IMR-90 (cell line): ENCODE measurements at regions not wholly inside any gene's neighbourhood (a gene's known extent, or its start where the extent isn't known, plus 50 kb on each side); places are given as distances from the start of the nearest gene placed in this dataset.

ENCODE experiments used
- ATAC-seq: fragments of 200-7000 bp; cut with Tn5 transposase; 2 replicates; pipeline ENCODE4 v1.9.1; 2020; ENCODE audit warnings: low read depth, mild to moderate bottlenecking, moderate library complexity
- BruUV-seq: library from RNA; stranded (reverse); fragments of 400-500 nt; replicated peaks from 2 replicates; lab custom pipeline; 2021; lab: Mats Ljungman, UMichigan
- CTCF ChIA-PET: fragments of 300-600 bp; formaldehyde crosslinking; extraction: SDS; loops from one replicate; lab custom pipeline; 2021; ENCODE audit warnings: antibody characterized with exemption; lab: Yijun Ruan, JAX
- POLR2A ChIA-PET: fragments of 300-600 bp; sonication (Branson Sonifier 250); formaldehyde crosslinking; loops from one replicate; lab custom pipeline; 2022; ENCODE audit warnings: antibody characterized with exemption; ENCODE audit not compliant: unreplicated experiment; lab: Charles Lee
- DNase-seq: peaks from one replicate; pipeline ENCODE4 v3.0.0; 2013
- H2AFZ ChIP-seq: replicated peaks from 2 replicates; pipeline ENCODE3; 2013; ENCODE audit warnings: low read length, mild to moderate bottlenecking; ENCODE audit not compliant: poor library complexity
- H2AK5ac ChIP-seq: 2 replicates; pipeline ENCODE4 v1.6.1; 2013; ENCODE audit warnings: low read depth, low read length, inconsistent platforms
- H2AK9ac ChIP-seq: replicated peaks from 2 replicates; pipeline ENCODE3; 2013; ENCODE audit warnings: mild to moderate bottlenecking, low read depth, low read length, moderate library complexity; ENCODE audit not compliant: poor library complexity
- H2BK120ac ChIP-seq: 2 replicates; pipeline ENCODE4 v1.6.1; 2013; ENCODE audit warnings: low read depth, low read length, inconsistent platforms
- H2BK15ac ChIP-seq: 3 replicates; pipeline ENCODE4 v1.6.1; 2013; ENCODE audit warnings: low read depth, low read length, inconsistent platforms
- H2BK20ac ChIP-seq: 2 replicates; pipeline ENCODE4 v1.6.1; 2013; ENCODE audit warnings: low read depth, mild to moderate bottlenecking, inconsistent platforms, low read length, moderate library complexity
- H2BK5ac ChIP-seq: 2 replicates; pipeline ENCODE4 v1.6.1; 2013; ENCODE audit warnings: mild to moderate bottlenecking, low read depth, low read length, inconsistent platforms; ENCODE audit not compliant: poor library complexity, severe bottlenecking
- H3K14ac ChIP-seq: replicated peaks from 2 replicates; pipeline ENCODE4 v1.6.1; 2013; ENCODE audit warnings: low read depth, low read length, inconsistent platforms
- H3K18ac ChIP-seq: 2 replicates; pipeline ENCODE4 v1.6.1; 2013; ENCODE audit warnings: low read depth, low read length, control low read depth
- H3K23ac ChIP-seq: 2 replicates; pipeline ENCODE4 v1.6.1; 2013; ENCODE audit warnings: low read depth, low read length, inconsistent platforms
- H3K27ac ChIP-seq: 2 replicates; pipeline ENCODE4 v1.5.1; 2013; ENCODE audit warnings: mild to moderate bottlenecking, control low read depth, low read length; ENCODE audit not compliant: insufficient read depth
- H3K27me3 ChIP-seq: 2 replicates; pipeline ENCODE4 v1.6.1; 2013; ENCODE audit warnings: low read length; ENCODE audit not compliant: control insufficient read depth, insufficient read depth
- H3K36me3 ChIP-seq: 2 replicates; pipeline ENCODE4 v1.6.1; 2013; ENCODE audit warnings: low read length, mixed read lengths; ENCODE audit not compliant: control insufficient read depth, insufficient read depth
- H3K4ac ChIP-seq: 2 replicates; pipeline ENCODE4 v1.6.1; 2013; ENCODE audit warnings: low read depth, low read length, inconsistent platforms
- H3K4me1 ChIP-seq: 2 replicates; pipeline ENCODE4 v1.6.1; 2013; ENCODE audit warnings: low read length, mixed read lengths; ENCODE audit not compliant: control insufficient read depth, insufficient read depth
- H3K4me2 ChIP-seq: 2 replicates; pipeline ENCODE4 v1.6.1; 2013; ENCODE audit warnings: low read depth, mild to moderate bottlenecking, control low read depth, low read length, moderate library complexity
- H3K4me3 ChIP-seq: 2 replicates; pipeline ENCODE4 v1.5.1; 2013; ENCODE audit warnings: low read depth, mild to moderate bottlenecking, control low read depth, low read length, moderate library complexity; ENCODE audit not compliant: insufficient read depth
- H3K56ac ChIP-seq: 2 replicates; pipeline ENCODE4 v1.6.1; 2013; ENCODE audit warnings: low read length, inconsistent platforms; ENCODE audit not compliant: insufficient read depth; ENCODE audit errors: extremely low read depth
- H3K79me1 ChIP-seq, 2 experiments: 2 replicates each; pipeline ENCODE4 v1.6.1; 2013; ENCODE audit warnings: low read length in 2 of 2, inconsistent platforms in 1 of 2, low read depth in 1 of 2
- H3K9ac ChIP-seq: 2 replicates; pipeline ENCODE4 v1.6.1; 2013; ENCODE audit warnings: low read depth, low read length, control low read depth
- H3K9me1 ChIP-seq: 2 replicates; pipeline ENCODE4 v1.6.1; 2013; ENCODE audit warnings: low read length, inconsistent platforms; ENCODE audit not compliant: insufficient read depth
- H3K9me3 ChIP-seq: 2 replicates; pipeline ENCODE4 v1.6.1; 2013; ENCODE audit warnings: low read length; ENCODE audit not compliant: control insufficient read depth, insufficient read depth
- H4K20me1 ChIP-seq: 2 replicates; pipeline ENCODE4 v1.6.1; 2013; ENCODE audit warnings: low read length, inconsistent platforms; ENCODE audit not compliant: insufficient read depth
- H4K5ac ChIP-seq: 2 replicates; pipeline ENCODE4 v1.6.1; 2013; ENCODE audit warnings: mild to moderate bottlenecking, low read depth, low read length, control low read depth
- H4K8ac ChIP-seq, 2 experiments: 2 replicates each; pipeline ENCODE4 v1.6.1; 2013; ENCODE audit warnings: low read depth in 2 of 2, low read length in 2 of 2, control low read depth in 1 of 2, inconsistent platforms in 1 of 2
- H4K91ac ChIP-seq: 2 replicates; pipeline ENCODE4 v1.6.1; 2013; ENCODE audit warnings: low read depth, low read length, inconsistent platforms; ENCODE audit not compliant: insufficient read depth
- BHLHE40 ChIP-seq: fragments of 150-350 bp; IDR thresholded peaks from 2 replicates; pipeline ENCODE4 v1.6.1; 2016; ENCODE audit warnings: mild to moderate bottlenecking, low read depth, low read length
- CEBPB ChIP-seq: IDR thresholded peaks from 2 replicates; pipeline ENCODE4 v1.6.1; 2012; ENCODE audit warnings: low read depth, low read length, improper control_type of control experiment
- CHD1 ChIP-seq: IDR thresholded peaks from 2 replicates; pipeline ENCODE4 v1.6.1; 2012; ENCODE audit warnings: low read depth, low read length, improper control_type of control experiment
- FOS ChIP-seq: fragments of 150-350 bp; IDR thresholded peaks from 2 replicates; pipeline ENCODE4 v1.6.1; 2016; ENCODE audit warnings: low read depth, low read length
- MAFK ChIP-seq: IDR thresholded peaks from 2 replicates; pipeline ENCODE4 v1.6.1; 2012; ENCODE audit warnings: low read depth, low read length, improper control_type of control experiment
- MAZ ChIP-seq: IDR thresholded peaks from 2 replicates; pipeline ENCODE4 v1.6.1; 2012; ENCODE audit warnings: low read depth, mild to moderate bottlenecking, low read length, improper control_type of control experiment, moderate library complexity, borderline replicate concordance
- MXI1 ChIP-seq: IDR thresholded peaks from 2 replicates; pipeline ENCODE4 v1.6.1; 2012; ENCODE audit warnings: low read depth, mild to moderate bottlenecking, low read length, moderate library complexity, borderline replicate concordance
- NFE2L2 ChIP-seq: fragments of 150-350 bp; IDR thresholded peaks from 2 replicates; pipeline ENCODE4 v1.6.1; 2016; ENCODE audit warnings: low read depth, mild to moderate bottlenecking, low read length
- POLR2A ChIP-seq: IDR thresholded peaks from 2 replicates; pipeline ENCODE4 v1.6.1; 2012; ENCODE audit warnings: mild to moderate bottlenecking, low read depth, low read length
- RCOR1 ChIP-seq: IDR thresholded peaks from 2 replicates; pipeline ENCODE4 v1.6.1; 2012; ENCODE audit warnings: mild to moderate bottlenecking, low read length, improper control_type of control experiment; ENCODE audit not compliant: insufficient replicate concordance
- RFX5 ChIP-seq: IDR thresholded peaks from 2 replicates; pipeline ENCODE4 v1.8.0; 2012; ENCODE audit warnings: low read depth, mild to moderate bottlenecking, low read length, moderate library complexity
- SMC3 ChIP-seq: fragments of 150-350 bp; IDR thresholded peaks from 2 replicates; pipeline ENCODE4 v1.6.1; 2016; ENCODE audit warnings: low read depth, mild to moderate bottlenecking, antibody characterized with exemption, low read length, moderate library complexity
- USF2 ChIP-seq: fragments of 150-350 bp; IDR thresholded peaks from 2 replicates; pipeline ENCODE4 v1.6.1; 2017; ENCODE audit warnings: mild to moderate bottlenecking, antibody characterized with exemption, low read length, low read depth
- WGBS, 2 experiments: methylation state at CpG; one replicate each; pipeline versions ENCODE4 v1.1.5 to v1.1.7; 2013; ENCODE audit warnings: missing lambda C conversion rate in 2 of 2; ENCODE audit not compliant: insufficient read length in 1 of 2; ENCODE audit errors: extremely low coverage in 2 of 2; 5-methylcytosine and 5-hydroxymethylcytosine counted together
- dilution Hi-C: fragments of 300-500 bp; cut with HindIII; formaldehyde crosslinking; loops from one replicate; pipeline ENCODE4 v1.14.3; 2018; ENCODE audit warnings: low sequenced_read_pairs; ENCODE audit not compliant: unreplicated experiment
- in situ Hi-C: fragments of 300-500 bp; cut with MboI; formaldehyde crosslinking; loops from 3 replicates; pipeline ENCODE4 v1.14.3; 2019; ENCODE audit warnings: low sequenced_read_pairs, inconsistent platforms, mixed read lengths
- intact Hi-C: fragments of 100-400 bp; cut with micrococcal nuclease; formaldehyde crosslinking; loops from 2 replicates; pipeline ENCODE4 v1.10.0; 2022
- TF ChIP-seq, protein P1 (sequence below): fragments of 150-350 bp; IDR thresholded peaks from 2 replicates; pipeline ENCODE4 v1.6.1; 2016; ENCODE audit warnings: low read depth, mild to moderate bottlenecking, low read length, moderate library complexity, borderline replicate concordance
- TF ChIP-seq, protein P2 (sequence below): conservative IDR thresholded peaks from 2 replicates; pipeline ENCODE4 v1.5.1; 2012; ENCODE audit warnings: mild to moderate bottlenecking, low read depth, low read length, improper control_type of control experiment

DNA sequence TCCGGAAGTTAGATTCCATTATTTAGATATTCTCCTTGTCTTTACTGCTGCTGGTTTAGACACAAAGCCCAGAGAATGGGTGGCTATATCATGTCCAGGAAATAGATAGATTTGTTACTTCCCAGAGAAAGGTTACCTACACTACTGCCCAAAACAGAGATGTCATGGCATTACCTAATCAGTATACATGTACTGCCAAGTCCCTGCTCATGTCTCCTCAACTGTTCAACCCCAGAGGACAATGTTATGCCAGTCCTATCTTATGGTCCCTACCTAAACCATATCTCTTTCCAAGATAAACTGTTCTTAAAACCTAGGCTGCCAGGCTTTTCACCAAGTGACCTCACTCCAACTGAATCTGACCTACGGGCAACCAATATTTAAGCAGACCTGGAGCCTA lies 209.5 kb upstream of the AR start:
- WGBS, 2 experiments = no CpG with 5 or more reads among the region's 2 CpGs
- no peak overlapping the region for H4K91ac ChIP-seq
- H3K56ac ChIP-seq = no peak overlapping the region
- no peaks in the 10 kb centered on the region for H3K79me1 ChIP-seq
- H3K4ac ChIP-seq = no peak overlapping the region
- H3K14ac ChIP-seq = no peak overlapping the region
- H3K27ac ChIP-seq = no peak overlapping the region
- no peak for TF ChIP-seq BHLHE40
- TF ChIP-seq CHD1 = no peak
- TF ChIP-seq MAZ = no peak
- no peak for TF ChIP-seq FOS
- no peak for TF ChIP-seq NFE2L2
- TF ChIP-seq POLR2A = no peak
- TF ChIP-seq, protein P1, sequence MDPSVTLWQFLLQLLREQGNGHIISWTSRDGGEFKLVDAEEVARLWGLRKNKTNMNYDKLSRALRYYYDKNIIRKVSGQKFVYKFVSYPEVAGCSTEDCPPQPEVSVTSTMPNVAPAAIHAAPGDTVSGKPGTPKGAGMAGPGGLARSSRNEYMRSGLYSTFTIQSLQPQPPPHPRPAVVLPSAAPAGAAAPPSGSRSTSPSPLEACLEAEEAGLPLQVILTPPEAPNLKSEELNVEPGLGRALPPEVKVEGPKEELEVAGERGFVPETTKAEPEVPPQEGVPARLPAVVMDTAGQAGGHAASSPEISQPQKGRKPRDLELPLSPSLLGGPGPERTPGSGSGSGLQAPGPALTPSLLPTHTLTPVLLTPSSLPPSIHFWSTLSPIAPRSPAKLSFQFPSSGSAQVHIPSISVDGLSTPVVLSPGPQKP = no peak
- TF ChIP-seq MXI1 = no peak
- TF ChIP-seq SMC3 = no peak
- no peak for TF ChIP-seq MAFK
- TF ChIP-seq RCOR1 = no peak
- TF ChIP-seq, protein P2, sequence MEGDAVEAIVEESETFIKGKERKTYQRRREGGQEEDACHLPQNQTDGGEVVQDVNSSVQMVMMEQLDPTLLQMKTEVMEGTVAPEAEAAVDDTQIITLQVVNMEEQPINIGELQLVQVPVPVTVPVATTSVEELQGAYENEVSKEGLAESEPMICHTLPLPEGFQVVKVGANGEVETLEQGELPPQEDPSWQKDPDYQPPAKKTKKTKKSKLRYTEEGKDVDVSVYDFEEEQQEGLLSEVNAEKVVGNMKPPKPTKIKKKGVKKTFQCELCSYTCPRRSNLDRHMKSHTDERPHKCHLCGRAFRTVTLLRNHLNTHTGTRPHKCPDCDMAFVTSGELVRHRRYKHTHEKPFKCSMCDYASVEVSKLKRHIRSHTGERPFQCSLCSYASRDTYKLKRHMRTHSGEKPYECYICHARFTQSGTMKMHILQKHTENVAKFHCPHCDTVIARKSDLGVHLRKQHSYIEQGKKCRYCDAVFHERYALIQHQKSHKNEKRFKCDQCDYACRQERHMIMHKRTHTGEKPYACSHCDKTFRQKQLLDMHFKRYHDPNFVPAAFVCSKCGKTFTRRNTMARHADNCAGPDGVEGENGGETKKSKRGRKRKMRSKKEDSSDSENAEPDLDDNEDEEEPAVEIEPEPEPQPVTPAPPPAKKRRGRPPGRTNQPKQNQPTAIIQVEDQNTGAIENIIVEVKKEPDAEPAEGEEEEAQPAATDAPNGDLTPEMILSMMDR = no peak
- no peak for TF ChIP-seq RFX5
- no peak for TF ChIP-seq CEBPB
- TF ChIP-seq USF2 = no peak
- no peaks in the 10 kb centered on the region for H3K27me3 ChIP-seq
- dilution Hi-C loops (no loop called here), in situ Hi-C loops (no loop called here), intact Hi-C loops (no loop called here)
- no peaks in the 10 kb centered on the region for H3K36me3 ChIP-seq
- no peak overlapping the region for H2BK5ac ChIP-seq
- H3K9ac ChIP-seq = no peak overlapping the region
- no peak overlapping the region for H2AK9ac ChIP-seq
- H3K18ac ChIP-seq = no peak overlapping the region
- no peak overlapping the region for H4K5ac ChIP-seq
- no peak overlapping the region for H2AFZ ChIP-seq
- no peaks in the 10 kb centered on the region for H3K4me1 ChIP-seq
- no peak overlapping the region for H4K8ac ChIP-seq
- no peaks in the 10 kb centered on the region for H3K9me1 ChIP-seq
- H3K23ac ChIP-seq = no peak overlapping the region
- H3K9me3 ChIP-seq = peaks cover 2% of the 10 kb centered on the region; the same call in 1 of the 2 replicates
- H2BK120ac ChIP-seq = no peak overlapping the region
- no peak overlapping the region for H2BK20ac ChIP-seq
- H2AK5ac ChIP-seq = no peak overlapping the region
- BruUV-seq = no TSS peak
- no peak overlapping the region for H3K4me3 ChIP-seq
- DNase-seq (no peak), ATAC-seq (no peak)
- POLR2A ChIA-PET = no interaction called here
- no peak overlapping the region for H3K4me2 ChIP-seq
- H4K20me1 ChIP-seq = no peaks in the 10 kb centered on the region
- CTCF ChIA-PET = no interaction called here
- no peak overlapping the region for H2BK15ac ChIP-seq
